ENCODE measurements at regions not wholly inside any gene's neighbourhood (a gene's known extent, or its start where the extent isn't known, plus 50 kb on each side); places are given as distances from the start of the nearest gene placed in this dataset.

- TF ChIP-seq CTCF (conservative IDR thresholded peaks at IDR 0.05; ENCODE audit: low read depth, low read length) = no peak
- TF ChIP-seq EZH2 (IDR thresholded peaks at IDR 0.05; ENCODE audit: low read length, unreplicated experiment) = no peak
- TF ChIP-seq EZH2phosphoT487 (IDR thresholded peaks at IDR 0.05; ENCODE audit: borderline replicate concordance, low read length) = no peak
Measured at GRCh38 chr20:39939241-39939865, 749.7 kb downstream of the MAFB start.
